ENCODE measurements at regions not wholly inside any gene's neighbourhood (a gene's known extent, or its start where the extent isn't known, plus 50 kb on each side); places are given as distances from the start of the nearest gene placed in this dataset.

- intact Hi-C loops (cut with micrococcal nuclease) = no loop called here
These were observed 80.2 kb downstream of the VCPKMT start for GRCh38 chr14:50036211-50036610.

- intact Hi-C loops (cut with micrococcal nuclease) = no loop called here
These were observed 79.7 kb downstream of the VCPKMT start for GRCh38 chr14:50036637-50037036.

- intact Hi-C loops (cut with micrococcal nuclease) = no loop called here
These were observed 79.1 kb downstream of the VCPKMT start for GRCh38 chr14:50037240-50037639.

GRCh38 chr14:50037852-50038251 is 78.5 kb downstream of the VCPKMT start:
- intact Hi-C loops (cut with micrococcal nuclease) = loop anchor here (2.0 kb wide), 1 partner anchor 59 kb away; no protein-coding TSS in a partner anchor

GRCh38 chr14:50038398-50039119 is 77.8 kb downstream of the VCPKMT start:
- intact Hi-C loops (cut with micrococcal nuclease) = loop anchor here (2.0 kb wide), 1 partner anchor 58 kb away; no protein-coding TSS in a partner anchor

- intact Hi-C loops (cut with micrococcal nuclease) = loop anchor here (2.0 kb wide), 1 partner anchor 58 kb away; no protein-coding TSS in a partner anchor
These were observed 77.3 kb downstream of the VCPKMT start for GRCh38 chr14:50039120-50039517.

- intact Hi-C loops (cut with micrococcal nuclease) = loop anchor here (1.0 to 2.0 kb wide), 3 partner anchors 21 to 57 kb away; no protein-coding TSS in a partner anchor
These were observed 76.5 kb downstream of the VCPKMT start for GRCh38 chr14:50039734-50040400.

GRCh38 chr14:50040401-50040775 is 76.0 kb downstream of the VCPKMT start:
- intact Hi-C loops (cut with micrococcal nuclease) = loop anchor here (1.0 kb wide), 2 partner anchors 21 to 38 kb away; no protein-coding TSS in a partner anchor

GRCh38 chr14:50040895-50041465 is 75.4 kb downstream of the VCPKMT start:
- intact Hi-C loops (cut with micrococcal nuclease) = loop anchor here (1.0 kb wide), 2 partner anchors 20 to 39 kb away; no protein-coding TSS in a partner anchor

- intact Hi-C loops (cut with micrococcal nuclease) = no loop called here
These were observed 74.4 kb downstream of the VCPKMT start for GRCh38 chr14:50041980-50042379.

GRCh38 chr14:50044042-50044651 is 72.2 kb downstream of the VCPKMT start:
- intact Hi-C loops (cut with micrococcal nuclease) = loop anchor here (1.0 to 2.0 kb wide), 4 partner anchors 17 to 151 kb away; partner anchors contain the start of gene ARF6

GRCh38 chr14:50045039-50045711 is 71.2 kb downstream of the VCPKMT start:
- intact Hi-C loops (cut with micrococcal nuclease) = loop anchor here (1.0 to 2.0 kb wide), 5 partner anchors 38 to 152 kb away; partner anchors contain the start of gene ARF6

GRCh38 chr14:50045837-50046236 is 70.5 kb downstream of the VCPKMT start:
- intact Hi-C loops (cut with micrococcal nuclease) = loop anchor here (1.0 to 2.0 kb wide), 5 partner anchors 37 to 153 kb away; partner anchors contain the start of gene ARF6

GRCh38 chr14:50047274-50047676 is 69.1 kb downstream of the VCPKMT start:
- intact Hi-C loops (cut with micrococcal nuclease) = no loop called here

- intact Hi-C loops (cut with micrococcal nuclease) = no loop called here
These were observed 67.3 kb downstream of the VCPKMT start for GRCh38 chr14:50049093-50049492.

- intact Hi-C loops (cut with micrococcal nuclease) = no loop called here
These were observed 66.4 kb downstream of the VCPKMT start for GRCh38 chr14:50049703-50050570.

GRCh38 chr14:50051106-50051505 is 65.3 kb downstream of the VCPKMT start:
- intact Hi-C loops (cut with micrococcal nuclease) = no loop called here

- intact Hi-C loops (cut with micrococcal nuclease) = no loop called here
These were observed 64.7 kb downstream of the VCPKMT start for GRCh38 chr14:50051706-50052105.

GRCh38 chr14:50052517-50052916 is 63.9 kb downstream of the VCPKMT start:
- intact Hi-C loops (cut with micrococcal nuclease) = no loop called here

- intact Hi-C loops (cut with micrococcal nuclease) = no loop called here
These were observed 62.4 kb downstream of the VCPKMT start for GRCh38 chr14:50053935-50054334.

All from T-helper 2 cell treated with Interferon-gamma antibody and Interleukin-4, amounts not matched to agents 100 ng/mL and 5 ng/mL, for 36 hours (primary cell).